ENCODE measurements at regions not wholly inside any gene's neighbourhood (a gene's known extent, or its start where the extent isn't known, plus 50 kb on each side); places are given as distances from the start of the nearest gene placed in this dataset.

GRCh38 chr11:19660076-19660475, 52.6 kb upstream of the NAV2 start:
- TF ChIP-seq, protein P1, sequence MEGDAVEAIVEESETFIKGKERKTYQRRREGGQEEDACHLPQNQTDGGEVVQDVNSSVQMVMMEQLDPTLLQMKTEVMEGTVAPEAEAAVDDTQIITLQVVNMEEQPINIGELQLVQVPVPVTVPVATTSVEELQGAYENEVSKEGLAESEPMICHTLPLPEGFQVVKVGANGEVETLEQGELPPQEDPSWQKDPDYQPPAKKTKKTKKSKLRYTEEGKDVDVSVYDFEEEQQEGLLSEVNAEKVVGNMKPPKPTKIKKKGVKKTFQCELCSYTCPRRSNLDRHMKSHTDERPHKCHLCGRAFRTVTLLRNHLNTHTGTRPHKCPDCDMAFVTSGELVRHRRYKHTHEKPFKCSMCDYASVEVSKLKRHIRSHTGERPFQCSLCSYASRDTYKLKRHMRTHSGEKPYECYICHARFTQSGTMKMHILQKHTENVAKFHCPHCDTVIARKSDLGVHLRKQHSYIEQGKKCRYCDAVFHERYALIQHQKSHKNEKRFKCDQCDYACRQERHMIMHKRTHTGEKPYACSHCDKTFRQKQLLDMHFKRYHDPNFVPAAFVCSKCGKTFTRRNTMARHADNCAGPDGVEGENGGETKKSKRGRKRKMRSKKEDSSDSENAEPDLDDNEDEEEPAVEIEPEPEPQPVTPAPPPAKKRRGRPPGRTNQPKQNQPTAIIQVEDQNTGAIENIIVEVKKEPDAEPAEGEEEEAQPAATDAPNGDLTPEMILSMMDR (IDR thresholded peaks at IDR 0.05), result no peak
- TF ChIP-seq POLR2A (IDR thresholded peaks at IDR 0.05) (no peak), EP300 (IDR thresholded peaks at IDR 0.05) (no peak)
